WTC11 (cell line): ENCODE measurements at regions not wholly inside any gene's neighbourhood (a gene's known extent, or its start where the extent isn't known, plus 50 kb on each side); places are given as distances from the start of the nearest gene placed in this dataset.

Experiments used
- GABPB1 ChIP-seq: sonication (generic); formaldehyde crosslinking; IDR thresholded peaks from 2 replicates; pipeline ENCODE4 v1.8.1; 2023; ENCODE audit warnings: mild to moderate bottlenecking, missing genetic modification reagents
- IRF2 ChIP-seq: sonication (generic); formaldehyde crosslinking; IDR thresholded peaks from 2 replicates; pipeline ENCODE4 v1.8.0; 2022; ENCODE audit warnings: low read depth, missing genetic modification reagents, borderline replicate concordance
- MYBL2 ChIP-seq: sonication (generic); formaldehyde crosslinking; IDR thresholded peaks from 2 replicates; pipeline ENCODE4 v1.8.1; 2023; ENCODE audit warnings: mild to moderate bottlenecking, moderate library complexity, missing genetic modification reagents
- TCF7 ChIP-seq: sonication (generic); formaldehyde crosslinking; IDR thresholded peaks from 2 replicates; pipeline ENCODE4 v1.8.0; 2022; ENCODE audit warnings: mild to moderate bottlenecking, low read depth, missing genetic modification reagents, moderate library complexity
- TF ChIP-seq, protein P1 (sequence below): sonication (generic); formaldehyde crosslinking; IDR thresholded peaks from 2 replicates; pipeline ENCODE4 v1.8.1; 2023; ENCODE audit warnings: mild to moderate bottlenecking, moderate library complexity, missing genetic modification reagents
- TF ChIP-seq, protein P2 (sequence below): fragments of 200-600 bp; IDR thresholded peaks from 2 replicates; pipeline ENCODE4 v1.8.0; 2022; ENCODE audit warnings: antibody characterized with exemption
- TF ChIP-seq, protein P3 (sequence below): sonication (generic); formaldehyde crosslinking; IDR thresholded peaks from 2 replicates; pipeline ENCODE4 v1.8.1; 2022; ENCODE audit warnings: mild to moderate bottlenecking, missing genetic modification reagents, moderate library complexity, borderline replicate concordance
- TF ChIP-seq, protein P4 (sequence below): sonication (generic); formaldehyde crosslinking; IDR thresholded peaks from 2 replicates; pipeline ENCODE4 v1.8.0; 2022; ENCODE audit warnings: mild to moderate bottlenecking, missing genetic modification reagents
- TF ChIP-seq, protein P5 (sequence below): sonication (generic); formaldehyde crosslinking; IDR thresholded peaks from 2 replicates; pipeline ENCODE4 v1.8.1; 2022; ENCODE audit warnings: missing genetic modification reagents, borderline replicate concordance

DNA sequence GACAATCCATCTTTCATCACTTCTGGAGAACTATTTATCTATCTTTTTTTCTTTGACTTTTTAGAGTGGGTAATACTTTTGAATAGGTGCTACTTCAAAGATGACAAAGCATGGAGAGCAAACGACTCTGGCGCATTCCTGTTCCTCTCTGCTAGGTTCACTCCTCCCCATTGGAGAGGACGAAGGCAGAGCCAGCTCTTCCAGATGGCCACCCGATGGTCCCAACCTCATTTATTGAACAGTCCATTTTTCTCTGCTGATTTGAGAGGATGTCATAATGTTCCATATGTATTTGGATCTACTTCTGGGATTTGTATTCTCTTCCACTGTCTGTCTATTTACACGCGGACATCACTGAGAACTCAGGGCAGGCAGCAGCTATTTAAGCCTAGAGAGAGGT is 284.3 kb upstream of the CXCR4 start:
- TF ChIP-seq, protein P1, sequence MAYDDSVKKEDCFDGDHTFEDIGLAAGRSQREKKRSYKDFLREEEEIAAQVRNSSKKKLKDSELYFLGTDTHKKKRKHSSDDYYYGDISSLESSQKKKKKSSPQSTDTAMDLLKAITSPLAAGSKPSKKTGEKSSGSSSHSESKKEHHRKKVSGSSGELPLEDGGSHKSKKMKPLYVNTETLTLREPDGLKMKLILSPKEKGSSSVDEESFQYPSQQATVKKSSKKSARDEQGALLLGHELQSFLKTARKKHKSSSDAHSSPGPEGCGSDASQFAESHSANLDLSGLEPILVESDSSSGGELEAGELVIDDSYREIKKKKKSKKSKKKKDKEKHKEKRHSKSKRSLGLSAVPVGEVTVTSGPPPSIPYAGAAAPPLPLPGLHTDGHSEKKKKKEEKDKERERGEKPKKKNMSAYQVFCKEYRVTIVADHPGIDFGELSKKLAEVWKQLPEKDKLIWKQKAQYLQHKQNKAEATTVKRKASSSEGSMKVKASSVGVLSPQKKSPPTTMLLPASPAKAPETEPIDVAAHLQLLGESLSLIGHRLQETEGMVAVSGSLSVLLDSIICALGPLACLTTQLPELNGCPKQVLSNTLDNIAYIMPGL (CRISPR knock-in tag): no peak
- TF ChIP-seq, protein P2, sequence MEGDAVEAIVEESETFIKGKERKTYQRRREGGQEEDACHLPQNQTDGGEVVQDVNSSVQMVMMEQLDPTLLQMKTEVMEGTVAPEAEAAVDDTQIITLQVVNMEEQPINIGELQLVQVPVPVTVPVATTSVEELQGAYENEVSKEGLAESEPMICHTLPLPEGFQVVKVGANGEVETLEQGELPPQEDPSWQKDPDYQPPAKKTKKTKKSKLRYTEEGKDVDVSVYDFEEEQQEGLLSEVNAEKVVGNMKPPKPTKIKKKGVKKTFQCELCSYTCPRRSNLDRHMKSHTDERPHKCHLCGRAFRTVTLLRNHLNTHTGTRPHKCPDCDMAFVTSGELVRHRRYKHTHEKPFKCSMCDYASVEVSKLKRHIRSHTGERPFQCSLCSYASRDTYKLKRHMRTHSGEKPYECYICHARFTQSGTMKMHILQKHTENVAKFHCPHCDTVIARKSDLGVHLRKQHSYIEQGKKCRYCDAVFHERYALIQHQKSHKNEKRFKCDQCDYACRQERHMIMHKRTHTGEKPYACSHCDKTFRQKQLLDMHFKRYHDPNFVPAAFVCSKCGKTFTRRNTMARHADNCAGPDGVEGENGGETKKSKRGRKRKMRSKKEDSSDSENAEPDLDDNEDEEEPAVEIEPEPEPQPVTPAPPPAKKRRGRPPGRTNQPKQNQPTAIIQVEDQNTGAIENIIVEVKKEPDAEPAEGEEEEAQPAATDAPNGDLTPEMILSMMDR: no peak
- TF ChIP-seq IRF2 (CRISPR knock-in tag) (no peak), MYBL2 (CRISPR knock-in tag) (no peak), GABPB1 (CRISPR knock-in tag) (no peak), TCF7 (no peak)
- TF ChIP-seq, protein P3, sequence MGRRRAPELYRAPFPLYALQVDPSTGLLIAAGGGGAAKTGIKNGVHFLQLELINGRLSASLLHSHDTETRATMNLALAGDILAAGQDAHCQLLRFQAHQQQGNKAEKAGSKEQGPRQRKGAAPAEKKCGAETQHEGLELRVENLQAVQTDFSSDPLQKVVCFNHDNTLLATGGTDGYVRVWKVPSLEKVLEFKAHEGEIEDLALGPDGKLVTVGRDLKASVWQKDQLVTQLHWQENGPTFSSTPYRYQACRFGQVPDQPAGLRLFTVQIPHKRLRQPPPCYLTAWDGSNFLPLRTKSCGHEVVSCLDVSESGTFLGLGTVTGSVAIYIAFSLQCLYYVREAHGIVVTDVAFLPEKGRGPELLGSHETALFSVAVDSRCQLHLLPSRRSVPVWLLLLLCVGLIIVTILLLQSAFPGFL (CRISPR knock-in tag): no peak
- TF ChIP-seq, protein P4, sequence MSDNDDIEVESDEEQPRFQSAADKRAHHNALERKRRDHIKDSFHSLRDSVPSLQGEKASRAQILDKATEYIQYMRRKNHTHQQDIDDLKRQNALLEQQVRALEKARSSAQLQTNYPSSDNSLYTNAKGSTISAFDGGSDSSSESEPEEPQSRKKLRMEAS (CRISPR knock-in tag): no peak
- TF ChIP-seq, protein P5, sequence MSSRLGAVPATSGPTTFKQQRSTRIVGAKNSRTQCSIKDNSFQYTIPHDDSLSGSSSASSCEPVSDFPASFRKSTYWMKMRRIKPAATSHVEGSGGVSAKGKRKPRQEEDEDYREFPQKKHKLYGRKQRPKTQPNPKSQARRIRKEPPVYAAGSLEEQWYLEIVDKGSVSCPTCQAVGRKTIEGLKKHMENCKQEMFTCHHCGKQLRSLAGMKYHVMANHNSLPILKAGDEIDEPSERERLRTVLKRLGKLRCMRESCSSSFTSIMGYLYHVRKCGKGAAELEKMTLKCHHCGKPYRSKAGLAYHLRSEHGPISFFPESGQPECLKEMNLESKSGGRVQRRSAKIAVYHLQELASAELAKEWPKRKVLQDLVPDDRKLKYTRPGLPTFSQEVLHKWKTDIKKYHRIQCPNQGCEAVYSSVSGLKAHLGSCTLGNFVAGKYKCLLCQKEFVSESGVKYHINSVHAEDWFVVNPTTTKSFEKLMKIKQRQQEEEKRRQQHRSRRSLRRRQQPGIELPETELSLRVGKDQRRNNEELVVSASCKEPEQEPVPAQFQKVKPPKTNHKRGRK (CRISPR knock-in tag): no peak
